HepG2 (cell line): ENCODE measurements at regions not wholly inside any gene's neighbourhood (a gene's known extent, or its start where the extent isn't known, plus 50 kb on each side); places are given as distances from the start of the nearest gene placed in this dataset.

Experiments used
- ATAC-seq: fragments of 200-7000 bp; cut with Tn5 transposase; 3 replicates; pipeline ENCODE4 v1.9.1; 2020; ENCODE audit warnings: mild to moderate bottlenecking, moderate library complexity
- BruUV-seq: library from RNA; stranded (reverse); fragments of 400-500 nt; replicated peaks from 2 replicates; lab custom pipeline; 2021; lab: Mats Ljungman, UMichigan
- CTCF ChIA-PET: fragments of 300-600 bp; formaldehyde crosslinking; extraction: SDS; loops from one replicate; lab custom pipeline; 2021; ENCODE audit warnings: low total read pairs, inconsistent platforms, low intra/inter-chr PET ratio; lab: Yijun Ruan, JAX
- POLR2A ChIA-PET: fragments of 350-600 bp; sonication (Branson Sonifier 250); formaldehyde crosslinking; loops from one replicate; lab custom pipeline; 2020; ENCODE audit warnings: antibody characterized with exemption, inconsistent platforms; lab: Yijun Ruan, JAX
- DNase-seq: peaks from one replicate; pipeline ENCODE4 v3.0.0-alpha.2; 2015; ENCODE audit warnings: low spot score
- FAIRE-seq: peaks from 3 replicates; lab custom pipeline; 2011; peaks lifted over from hg19 to GRCh38; lab: Jason Lieb, UNC
- H2AFZ ChIP-seq: one replicate; pipeline ENCODE4 v1.6.1; 2011; ENCODE audit warnings: low read length, inconsistent platforms
- H3K27ac ChIP-seq: fragments of 300-600 bp; 3 replicates; pipeline ENCODE4 v1.8.0; 2011; ENCODE audit warnings: mixed run types, mild to moderate bottlenecking, mixed read lengths, low read length, inconsistent platforms; ENCODE audit not compliant: insufficient read depth; ENCODE audit errors: extremely low read length
- H3K27me3 ChIP-seq, 2 experiments: fragments of 200-600 bp in 1 of 2; 2 replicates in 1 of 2; 3 replicates in 1 of 2; pipeline versions ENCODE4 v1.6.0 to v1.8.0; 2011; ENCODE audit warnings: low read length in 2 of 2, mild to moderate bottlenecking in 2 of 2, moderate library complexity in 2 of 2, inconsistent platforms in 1 of 2; ENCODE audit not compliant: insufficient read depth in 2 of 2, control insufficient read depth in 1 of 2
- H3K36me3 ChIP-seq, 2 experiments: fragments of 200-600 bp in 1 of 2; replicated peaks in 1 of 2; 2 replicates in 1 of 2; 3 replicates in 1 of 2; pipeline versions ENCODE4 v1.5.1 to v1.8.0; 2011; ENCODE audit warnings: low read length in 2 of 2, inconsistent platforms in 1 of 2; ENCODE audit not compliant: insufficient read depth in 2 of 2, control insufficient read depth in 1 of 2
- H3K4me1 ChIP-seq: 2 replicates; pipeline ENCODE4 v1.5.1; 2012; ENCODE audit warnings: low read length, inconsistent platforms; ENCODE audit not compliant: insufficient read depth
- H3K4me2 ChIP-seq: 2 replicates; pipeline ENCODE4 v1.6.0; 2011; ENCODE audit warnings: low read depth, low read length, inconsistent platforms
- H3K4me3 ChIP-seq, 3 experiments: fragments of 200-600 bp in 1 of 3; sonication (generic), shearing (Covaris generic) in 1 of 3; replicated peaks in 1 of 3; 2 replicates each; pipeline ENCODE4 v1.5.1; 2011 to 2016; ENCODE audit warnings: low read length in 3 of 3, inconsistent platforms in 2 of 3, low read depth in 2 of 3, mild to moderate bottlenecking in 2 of 3, control low read depth in 1 of 3, mixed read lengths in 1 of 3; ENCODE audit not compliant: insufficient read depth in 1 of 3
- H3K79me2 ChIP-seq: one replicate; pipeline ENCODE4 v1.6.1; 2011; ENCODE audit warnings: low read length, inconsistent platforms; ENCODE audit not compliant: insufficient read depth
- H3K9ac ChIP-seq: 2 replicates; pipeline ENCODE4 v1.6.0; 2011; ENCODE audit warnings: mild to moderate bottlenecking, low read depth, low read length, inconsistent platforms; ENCODE audit not compliant: insufficient read depth
- H3K9me3 ChIP-seq: 2 replicates; pipeline ENCODE4 v1.5.1; 2012; ENCODE audit warnings: mild to moderate bottlenecking, low read length
- H4K20me1 ChIP-seq: 2 replicates; pipeline ENCODE4 v1.6.0; 2011; ENCODE audit warnings: inconsistent platforms, mild to moderate bottlenecking, low read length, moderate library complexity; ENCODE audit not compliant: insufficient read depth
- ISL2 ChIP-seq: sonication (generic); formaldehyde crosslinking; IDR thresholded peaks from 2 replicates; pipeline ENCODE4 v1.5.0; 2020; ENCODE audit warnings: missing genetic modification reagents
- SP5 ChIP-seq: IDR thresholded peaks from 2 replicates; pipeline ENCODE4 v1.6.1; 2016; ENCODE audit warnings: low read depth, borderline replicate concordance
- ZBTB21 ChIP-seq: sonication (generic); formaldehyde crosslinking; IDR thresholded peaks from 2 replicates; pipeline ENCODE4 v1.4.0; 2020; ENCODE audit warnings: missing genetic modification reagents
- ZNF136 ChIP-seq: sonication (generic); formaldehyde crosslinking; IDR thresholded peaks from 2 replicates; pipeline ENCODE4 v1.8.1; 2022; ENCODE audit warnings: low read depth, mild to moderate bottlenecking, moderate library complexity, missing genetic modification reagents
- WGBS: methylation state at CpG from one replicate; pipeline ENCODE4 v1.1.6; 2017; ENCODE audit warnings: low lambda C conversion rate; 5-methylcytosine and 5-hydroxymethylcytosine counted together
- in situ Hi-C: cut with HindIII; loops from 2 replicates; pipeline ENCODE4 v1.10.0; 2017; ENCODE audit warnings: low pct_unique_long_range_greater_than_20kb; ENCODE audit not compliant: extremely low pct_ligation_motif_present
- intact Hi-C: fragments of 100-400 bp; cut with micrococcal nuclease; formaldehyde crosslinking; loops from one replicate; pipeline ENCODE4 v1.10.0; 2022; ENCODE audit not compliant: unreplicated experiment
- TF ChIP-seq, protein P1 (sequence below): sonication (generic); formaldehyde crosslinking; IDR thresholded peaks from 2 replicates; pipeline ENCODE4 v1.5.0; 2020; ENCODE audit warnings: mild to moderate bottlenecking, missing genetic modification reagents, borderline replicate concordance
- TF ChIP-seq, protein P2 (sequence below): sonication (generic); formaldehyde crosslinking; IDR thresholded peaks from 2 replicates; pipeline ENCODE4 v1.5.1; 2020; ENCODE audit warnings: missing genetic modification reagents, mild to moderate bottlenecking, borderline replicate concordance

DNA sequence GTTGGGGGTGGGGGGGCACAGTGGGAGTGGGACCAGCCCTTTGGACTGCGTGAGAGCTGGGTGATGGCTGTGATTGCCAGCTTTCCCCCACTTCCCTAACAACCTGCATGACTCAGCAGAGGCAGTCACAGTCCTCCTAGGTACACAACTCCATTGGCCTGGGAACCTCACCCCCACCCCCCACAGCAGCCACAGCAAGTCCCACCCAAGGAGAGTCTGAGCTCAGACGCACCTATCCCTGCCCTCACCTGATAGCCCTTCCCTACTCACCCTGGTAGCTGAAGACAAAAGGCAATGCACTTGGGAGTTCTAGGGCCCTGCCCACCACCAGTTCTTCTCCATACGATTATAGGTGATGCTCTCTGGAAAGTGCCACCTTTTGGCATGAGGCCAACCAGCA, 188.9 kb downstream of the ZNF648 start:
- POLR2A ChIA-PET: no interaction called here
- DNase-seq: no peak
- Histone ChIP-seq H3K4me3 (no peak overlapping the region), H3K79me2 (no peaks in the 10 kb centered on the region)
- TF ChIP-seq ZBTB21 (CRISPR knock-in tag): no peak
- TF ChIP-seq, protein P1, sequence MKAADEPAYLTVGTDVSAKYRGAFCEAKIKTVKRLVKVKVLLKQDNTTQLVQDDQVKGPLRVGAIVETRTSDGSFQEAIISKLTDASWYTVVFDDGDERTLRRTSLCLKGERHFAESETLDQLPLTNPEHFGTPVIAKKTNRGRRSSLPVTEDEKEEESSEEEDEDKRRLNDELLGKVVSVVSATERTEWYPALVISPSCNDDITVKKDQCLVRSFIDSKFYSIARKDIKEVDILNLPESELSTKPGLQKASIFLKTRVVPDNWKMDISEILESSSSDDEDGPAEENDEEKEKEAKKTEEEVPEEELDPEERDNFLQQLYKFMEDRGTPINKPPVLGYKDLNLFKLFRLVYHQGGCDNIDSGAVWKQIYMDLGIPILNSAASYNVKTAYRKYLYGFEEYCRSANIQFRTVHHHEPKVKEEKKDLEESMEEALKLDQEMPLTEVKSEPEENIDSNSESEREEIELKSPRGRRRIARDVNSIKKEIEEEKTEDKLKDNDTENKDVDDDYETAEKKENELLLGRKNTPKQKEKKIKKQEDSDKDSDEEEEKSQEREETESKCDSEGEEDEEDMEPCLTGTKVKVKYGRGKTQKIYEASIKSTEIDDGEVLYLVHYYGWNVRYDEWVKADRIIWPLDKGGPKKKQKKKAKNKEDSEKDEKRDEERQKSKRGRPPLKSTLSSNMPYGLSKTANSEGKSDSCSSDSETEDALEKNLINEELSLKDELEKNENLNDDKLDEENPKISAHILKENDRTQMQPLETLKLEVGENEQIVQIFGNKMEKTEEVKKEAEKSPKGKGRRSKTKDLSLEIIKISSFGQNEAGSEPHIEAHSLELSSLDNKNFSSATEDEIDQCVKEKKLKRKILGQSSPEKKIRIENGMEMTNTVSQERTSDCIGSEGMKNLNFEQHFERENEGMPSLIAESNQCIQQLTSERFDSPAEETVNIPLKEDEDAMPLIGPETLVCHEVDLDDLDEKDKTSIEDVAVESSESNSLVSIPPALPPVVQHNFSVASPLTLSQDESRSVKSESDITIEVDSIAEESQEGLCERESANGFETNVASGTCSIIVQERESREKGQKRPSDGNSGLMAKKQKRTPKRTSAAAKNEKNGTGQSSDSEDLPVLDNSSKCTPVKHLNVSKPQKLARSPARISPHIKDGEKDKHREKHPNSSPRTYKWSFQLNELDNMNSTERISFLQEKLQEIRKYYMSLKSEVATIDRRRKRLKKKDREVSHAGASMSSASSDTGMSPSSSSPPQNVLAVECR (CRISPR knock-in tag): no peak
- TF ChIP-seq, protein P2, sequence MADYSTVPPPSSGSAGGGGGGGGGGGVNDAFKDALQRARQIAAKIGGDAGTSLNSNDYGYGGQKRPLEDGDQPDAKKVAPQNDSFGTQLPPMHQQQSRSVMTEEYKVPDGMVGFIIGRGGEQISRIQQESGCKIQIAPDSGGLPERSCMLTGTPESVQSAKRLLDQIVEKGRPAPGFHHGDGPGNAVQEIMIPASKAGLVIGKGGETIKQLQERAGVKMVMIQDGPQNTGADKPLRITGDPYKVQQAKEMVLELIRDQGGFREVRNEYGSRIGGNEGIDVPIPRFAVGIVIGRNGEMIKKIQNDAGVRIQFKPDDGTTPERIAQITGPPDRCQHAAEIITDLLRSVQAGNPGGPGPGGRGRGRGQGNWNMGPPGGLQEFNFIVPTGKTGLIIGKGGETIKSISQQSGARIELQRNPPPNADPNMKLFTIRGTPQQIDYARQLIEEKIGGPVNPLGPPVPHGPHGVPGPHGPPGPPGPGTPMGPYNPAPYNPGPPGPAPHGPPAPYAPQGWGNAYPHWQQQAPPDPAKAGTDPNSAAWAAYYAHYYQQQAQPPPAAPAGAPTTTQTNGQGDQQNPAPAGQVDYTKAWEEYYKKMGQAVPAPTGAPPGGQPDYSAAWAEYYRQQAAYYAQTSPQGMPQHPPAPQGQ: no peak
- no peak for TF ChIP-seq SP5
- no peak for TF ChIP-seq ISL2 (CRISPR knock-in tag)
- no peak for TF ChIP-seq ZNF136 (CRISPR knock-in tag)
- TF ChIP-seq, all 625 proteins: peak for 0
- Histone ChIP-seq H3K4me2 (no peak overlapping the region), H3K27ac (no peak overlapping the region), H3K9me3 (no peaks in the 10 kb centered on the region), H2AFZ (no peak overlapping the region), H3K4me1 (no peaks in the 10 kb centered on the region), H3K9ac (no peak overlapping the region), H4K20me1 (no peaks in the 10 kb centered on the region), H3K27me3 (no peaks in the 10 kb centered on the region), H3K36me3 (no peaks in the 10 kb centered on the region)
- no peak for FAIRE-seq
- BruUV-seq: no TSS peak
- in situ Hi-C loops: no loop called here
- CTCF ChIA-PET: no interaction called here
- 0% methylated on average over 1 of the region's 3 CpGs for WGBS
- intact Hi-C loops: no loop called here
- no peak for ATAC-seq
